GM19395 (cell line): ENCODE measurements at regions not wholly inside any gene's neighbourhood (a gene's known extent, or its start where the extent isn't known, plus 50 kb on each side); places are given as distances from the start of the nearest gene placed in this dataset.
"Not testable (repeated sequence)": the region's sequence is repeated elsewhere in the genome, so short reads cannot be mapped to it uniquely, and the experiment has no call there.

ENCODE experiments used
- ATAC-seq: cut with Tn5 transposase; IDR thresholded peaks from one replicate; pipeline ENCODE4 v1.9.1; 2021; ENCODE audit warnings: mild to moderate bottlenecking, moderate library complexity; ENCODE audit not compliant: unreplicated experiment

DNA sequence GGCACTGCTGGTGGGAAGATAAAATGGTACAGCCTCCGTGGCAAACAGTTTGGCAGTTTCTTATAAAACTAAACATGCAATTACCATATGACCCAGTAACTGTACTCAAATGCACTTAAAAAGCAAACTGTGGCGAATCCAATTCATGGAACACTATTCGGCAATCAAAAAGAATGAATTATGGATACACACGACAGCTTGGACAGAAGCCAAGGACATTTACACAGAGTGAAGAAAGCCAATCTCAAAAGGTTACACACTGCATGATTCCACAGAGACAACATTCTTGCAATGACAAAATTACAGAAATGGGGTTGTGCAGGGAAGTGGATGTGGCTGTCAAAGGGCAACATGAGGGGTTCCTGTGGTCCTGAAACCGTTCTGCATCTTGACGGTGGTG, 122.1 kb upstream of the IQSEC1 start:
- no peak for ATAC-seq

- ATAC-seq: no peak
Observed at GRCh38 chr3:13194285-13195209, 121.3 kb upstream of the IQSEC1 start.

GRCh38 chr3:13193320-13194284, 120.4 kb upstream of the IQSEC1 start:
- ATAC-seq: no peak

GRCh38 chr3:13192471-13193213, 119.4 kb upstream of the IQSEC1 start:
- no peak for ATAC-seq

GRCh38 chr3:13191016-13191415, 117.8 kb upstream of the IQSEC1 start:
- no peak for ATAC-seq

- ATAC-seq: no peak
Observed at GRCh38 chr3:13190378-13190765, 117.1 kb upstream of the IQSEC1 start.

DNA sequence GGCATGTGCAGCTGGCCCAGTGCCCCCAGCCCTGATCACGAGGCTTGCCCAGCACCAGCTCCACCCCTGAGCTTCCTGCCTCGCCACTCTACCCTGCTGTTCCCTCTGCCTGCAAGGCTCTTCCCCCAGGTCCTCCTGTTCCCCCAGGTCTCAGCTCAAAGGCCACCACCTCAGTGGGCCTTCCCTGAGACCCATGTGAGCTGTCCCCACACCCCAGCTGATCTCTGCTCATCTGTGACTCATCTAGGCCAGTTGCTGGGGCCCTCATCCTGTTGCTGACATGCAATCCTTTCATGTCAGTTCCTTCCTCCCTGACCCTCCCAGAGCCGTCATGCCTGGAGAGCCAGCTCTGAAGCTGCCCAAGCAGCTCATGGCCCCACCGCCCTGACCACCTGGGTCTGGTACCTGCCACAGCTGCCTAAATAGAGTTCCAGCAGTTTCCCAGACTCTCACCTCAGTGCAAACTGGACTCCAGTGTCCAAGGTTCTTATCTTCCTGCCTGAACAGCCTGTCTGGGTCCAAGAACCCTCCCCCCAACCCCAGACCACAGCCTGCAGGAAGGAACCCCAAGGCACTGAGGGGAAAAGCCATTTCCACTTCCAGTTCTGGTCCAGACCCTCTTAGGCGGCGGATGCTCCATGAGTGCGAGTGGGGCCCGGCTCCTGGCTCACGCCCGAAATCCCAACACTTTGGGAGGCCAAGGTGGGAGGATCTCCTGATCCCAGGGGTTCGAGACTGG, 116.6 kb upstream of the IQSEC1 start:
- ATAC-seq: no peak

DNA sequence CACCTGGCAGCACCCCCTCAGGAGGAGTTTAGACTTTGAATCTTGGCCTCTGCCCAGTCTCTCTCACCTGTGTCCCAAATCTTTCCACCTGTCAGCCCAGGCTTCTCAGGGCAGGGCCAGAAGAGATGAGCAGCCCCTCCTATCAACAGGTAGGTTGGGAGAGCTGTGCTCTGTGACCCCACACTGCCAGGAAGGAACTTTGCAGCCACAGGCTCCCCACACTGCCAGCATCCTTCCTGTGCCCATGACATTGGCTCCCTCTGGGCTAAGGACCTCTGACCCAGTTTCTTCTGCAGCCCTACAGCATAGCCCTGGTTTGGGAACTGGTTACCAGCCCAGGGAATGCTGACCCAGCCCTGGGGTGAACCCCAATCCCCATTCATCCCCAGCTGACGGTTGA, 115.7 kb upstream of the IQSEC1 start:
- ATAC-seq: no peak

GRCh38 chr3:13188181-13188779, 115.1 kb upstream of the IQSEC1 start:
- ATAC-seq: no peak

DNA sequence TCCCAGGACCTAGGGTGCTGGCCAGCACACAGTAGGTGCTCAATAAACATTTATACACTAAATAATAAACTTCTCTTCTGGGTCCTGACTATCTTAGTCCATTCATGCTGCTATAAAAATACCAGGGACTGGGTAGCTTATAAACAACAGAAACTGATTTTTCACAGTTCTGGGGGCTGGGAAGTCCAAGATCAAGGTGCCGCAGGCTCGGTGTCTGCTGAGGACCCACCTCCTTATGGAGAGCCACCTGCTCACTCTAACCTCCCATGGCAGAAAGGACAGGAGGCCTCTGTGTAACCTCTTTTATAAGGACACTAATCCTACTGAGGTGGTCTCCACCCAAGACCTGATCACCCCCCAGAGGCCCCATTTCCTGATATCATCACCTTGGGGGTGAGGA, 114.4 kb upstream of the IQSEC1 start:
- ATAC-seq: no peak

- ATAC-seq: no peak
Observed at GRCh38 chr3:13186435-13186815, 113.2 kb upstream of the IQSEC1 start.

GRCh38 chr3:13185737-13186434, 112.7 kb upstream of the IQSEC1 start:
- ATAC-seq: no peak

- not testable (repeated sequence) for ATAC-seq
Observed at GRCh38 chr3:13179582-13180210, 106.5 kb upstream of the IQSEC1 start.

- ATAC-seq: no peak
Observed at GRCh38 chr3:13179181-13179580, 106.0 kb upstream of the IQSEC1 start.

- no peak for ATAC-seq
Observed at GRCh38 chr3:13178107-13178506, 104.9 kb upstream of the IQSEC1 start.

- no peak for ATAC-seq
Observed at GRCh38 chr3:13177641-13178040, 104.4 kb upstream of the IQSEC1 start.

- ATAC-seq: no peak
Observed at GRCh38 chr3:13177236-13177635, 104.0 kb upstream of the IQSEC1 start.

DNA sequence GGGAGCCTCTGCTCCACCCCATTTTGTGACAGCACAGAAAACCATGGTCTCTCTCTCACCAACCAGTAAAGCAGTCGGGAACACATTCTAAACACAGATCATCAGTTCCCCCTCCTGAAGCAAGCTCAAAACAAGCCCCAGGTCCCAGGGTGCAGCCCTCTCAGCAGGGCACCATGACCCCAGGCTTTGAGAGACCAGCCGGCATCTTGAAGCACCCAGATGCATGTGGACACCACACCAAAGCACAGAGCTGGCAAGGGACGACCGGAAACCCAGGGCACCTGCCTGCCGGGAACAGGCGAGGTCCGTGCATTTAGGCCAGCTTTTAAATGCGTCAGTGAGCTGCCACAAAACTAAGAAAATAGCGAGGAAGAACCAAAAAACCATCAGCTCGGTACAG, 103.2 kb upstream of the IQSEC1 start:
- ATAC-seq: no peak

GRCh38 chr3:13174803-13175135, 101.5 kb upstream of the IQSEC1 start:
- no peak for ATAC-seq
